Activated naive CD4-positive, alpha-beta T cell treated with anti-CD3 and anti-CD28 coated beads, Interleukin-2, amount 10 ng/mL, durations not matched to agents 7 days and 5 days (primary cell): ENCODE measurements at regions not wholly inside any gene's neighbourhood (a gene's known extent, or its start where the extent isn't known, plus 50 kb on each side); places are given as distances from the start of the nearest gene placed in this dataset.

Experiments
- CTCF ChIA-PET: fragments of 350-600 bp; sonication (Branson Sonifier 250); formaldehyde crosslinking; loops from one replicate; lab custom pipeline; 2021; ENCODE audit warnings: antibody characterized with exemption; lab: Charles Lee
- DNase-seq: peaks from one replicate; pipeline ENCODE4 v3.0.0-alpha.2; 2020
- H3K27ac Mint-ChIP-seq: one replicate; pipeline ENCODE4 v1.8.0; 2021; ENCODE audit warnings: mild to moderate bottlenecking, moderate library complexity, mixed read lengths
- H3K27me3 Mint-ChIP-seq: one replicate; pipeline ENCODE4 v1.8.0; 2021; ENCODE audit warnings: mild to moderate bottlenecking, mixed read lengths
- H3K36me3 Mint-ChIP-seq: one replicate; pipeline ENCODE4 v1.8.0; 2021; ENCODE audit warnings: mixed read lengths
- H3K4me1 Mint-ChIP-seq: one replicate; pipeline ENCODE4 v1.8.0; 2021; ENCODE audit warnings: mixed read lengths
- H3K4me3 Mint-ChIP-seq: one replicate; pipeline ENCODE4 v1.8.0; 2021; ENCODE audit warnings: mild to moderate bottlenecking, moderate library complexity, mixed read lengths
- H3K9me3 Mint-ChIP-seq: one replicate; pipeline ENCODE4 v1.8.0; 2021; ENCODE audit warnings: mixed read lengths

DNA sequence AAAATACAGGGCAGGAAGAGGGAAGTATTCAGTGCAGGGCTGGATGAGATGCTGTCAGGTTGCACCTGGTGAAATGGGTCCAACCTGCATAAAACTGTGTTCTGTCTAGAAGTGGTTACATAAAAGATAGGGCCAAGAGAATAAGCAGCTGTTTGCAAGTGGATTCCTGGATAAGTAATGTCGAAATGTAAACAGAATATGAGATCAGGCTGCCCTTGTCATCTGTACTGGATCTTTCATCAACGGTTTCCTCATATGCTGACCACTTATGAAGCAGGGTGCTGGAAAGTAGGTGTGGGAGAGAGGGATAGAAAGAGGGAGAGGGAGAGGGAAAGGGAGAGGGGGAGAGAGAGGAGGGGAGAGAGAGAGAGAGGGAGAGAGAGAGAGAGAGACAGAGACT lies 349.8 kb upstream of the CPEB2 start:
- H3K27me3 Mint-ChIP-seq, result no peaks in the 10 kb centered on the region
- no peak overlapping the region for H3K4me3 Mint-ChIP-seq
- H3K9me3 Mint-ChIP-seq, result peaks cover 3% of the 10 kb centered on the region
- no peak for DNase-seq
- no peaks in the 10 kb centered on the region for H3K4me1 Mint-ChIP-seq
- no peaks in the 10 kb centered on the region for H3K36me3 Mint-ChIP-seq
- H3K27ac Mint-ChIP-seq, result no peak overlapping the region
- CTCF ChIA-PET, result no interaction called here

DNA sequence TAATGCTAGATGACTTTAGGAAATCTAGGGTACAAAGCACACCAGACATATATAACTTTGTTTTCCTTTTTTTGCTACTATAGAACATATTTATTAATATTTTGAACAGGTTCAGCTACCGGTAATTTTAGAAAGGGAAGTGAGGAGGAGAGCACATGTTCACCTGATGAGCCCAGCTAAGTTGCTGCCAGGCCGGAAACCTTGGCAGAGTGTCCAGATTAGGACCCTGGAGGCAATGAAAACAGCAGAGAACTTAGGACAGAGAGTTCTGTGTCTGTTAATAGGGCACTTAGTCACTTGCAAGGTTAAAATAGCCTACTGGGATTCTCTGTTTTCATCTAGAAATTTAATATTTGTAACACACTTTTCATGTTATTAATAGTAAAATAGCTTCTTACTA lies 348.9 kb upstream of the CPEB2 start:
- Mint-ChIP-seq H3K27me3 (no peaks in the 10 kb centered on the region), H3K9me3 (peaks cover 3% of the 10 kb centered on the region), H3K4me1 (no peaks in the 10 kb centered on the region), H3K27ac (no peak overlapping the region), H3K4me3 (no peak overlapping the region), H3K36me3 (no peaks in the 10 kb centered on the region)
- CTCF ChIA-PET, result no interaction called here
- no peak for DNase-seq

DNA sequence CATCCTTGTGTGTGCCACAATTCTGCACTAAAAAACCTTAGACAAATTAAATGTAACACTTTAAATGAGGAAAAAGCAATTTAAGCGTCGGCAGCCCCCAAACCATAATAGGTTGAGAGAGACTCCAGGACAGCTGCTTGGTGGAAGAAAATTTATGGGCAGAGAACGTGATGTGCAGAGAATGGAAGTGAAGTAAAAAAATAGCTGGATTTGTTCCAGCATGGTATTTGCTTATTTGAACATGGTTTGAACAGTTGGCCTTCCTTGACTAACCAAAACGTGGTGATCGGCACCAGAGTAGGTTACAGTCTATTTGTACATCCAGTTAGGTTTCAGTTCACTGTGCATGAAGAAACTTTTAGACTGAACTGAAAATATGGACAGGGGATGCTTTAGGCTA lies 343.0 kb upstream of the CPEB2 start:
- Mint-ChIP-seq H3K36me3 (no peaks in the 10 kb centered on the region), H3K4me1 (no peaks in the 10 kb centered on the region), H3K27me3 (no peaks in the 10 kb centered on the region), H3K4me3 (no peak overlapping the region), H3K27ac (no peak overlapping the region), H3K9me3 (peaks cover 4% of the 10 kb centered on the region)
- CTCF ChIA-PET, result no interaction called here
- DNase-seq, result no peak

DNA sequence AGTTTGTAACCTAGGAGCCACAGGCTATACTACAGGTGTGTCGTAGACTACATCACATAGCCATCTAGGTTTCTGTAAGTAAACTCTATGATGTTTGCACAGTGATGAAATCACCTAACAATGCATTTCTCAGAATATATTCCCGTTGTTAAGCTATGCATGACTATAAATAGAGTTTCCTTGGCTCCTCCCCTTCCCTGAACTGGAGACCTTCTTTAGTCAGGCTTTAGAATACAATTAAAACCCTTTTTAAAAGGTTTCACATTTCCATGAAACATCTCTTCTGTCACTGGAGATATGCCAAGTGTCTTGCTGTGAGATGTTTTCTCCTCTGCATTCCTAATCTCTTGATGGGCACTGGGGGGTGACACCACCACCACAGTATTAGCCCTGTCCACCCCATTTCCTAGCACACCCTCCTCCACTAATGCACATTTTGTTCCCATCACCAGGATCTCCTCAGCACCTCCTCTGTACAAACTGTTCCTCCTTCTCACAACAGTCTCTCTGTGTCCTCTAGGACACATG lies 334.6 kb upstream of the CPEB2 start:
- Mint-ChIP-seq H3K27me3 (no peaks in the 10 kb centered on the region), H3K9me3 (peaks cover 6% of the 10 kb centered on the region), H3K4me3 (no peak overlapping the region), H3K4me1 (no peaks in the 10 kb centered on the region), H3K36me3 (no peaks in the 10 kb centered on the region), H3K27ac (no peak overlapping the region)
- DNase-seq, result no peak
- CTCF ChIA-PET, result no interaction called here

DNA sequence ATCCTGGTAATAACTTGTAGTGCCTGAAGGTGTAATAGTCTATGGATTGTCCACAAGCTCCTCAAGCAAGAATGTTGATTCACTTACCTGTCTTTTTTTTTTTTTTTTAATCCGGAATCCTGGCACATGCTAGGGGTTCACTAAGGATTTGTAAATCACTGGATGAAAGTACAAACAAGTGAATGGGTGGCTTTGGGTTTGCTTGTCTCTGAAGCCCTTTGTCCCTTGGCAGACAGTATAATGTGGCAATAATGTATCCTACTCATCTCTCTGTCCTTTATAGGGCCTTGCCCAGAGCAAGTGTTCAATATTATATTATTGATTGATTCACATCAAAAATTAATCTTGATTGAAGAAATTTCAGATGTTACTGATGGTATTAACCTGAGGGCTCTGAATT lies 334.0 kb upstream of the CPEB2 start:
- H3K4me1 Mint-ChIP-seq, result no peaks in the 10 kb centered on the region
- DNase-seq, result no peak
- H3K36me3 Mint-ChIP-seq, result no peaks in the 10 kb centered on the region
- CTCF ChIA-PET, result no interaction called here
- H3K27me3 Mint-ChIP-seq, result no peaks in the 10 kb centered on the region
- H3K27ac Mint-ChIP-seq, result no peak overlapping the region
- H3K4me3 Mint-ChIP-seq, result no peak overlapping the region
- peaks cover 6% of the 10 kb centered on the region for H3K9me3 Mint-ChIP-seq

DNA sequence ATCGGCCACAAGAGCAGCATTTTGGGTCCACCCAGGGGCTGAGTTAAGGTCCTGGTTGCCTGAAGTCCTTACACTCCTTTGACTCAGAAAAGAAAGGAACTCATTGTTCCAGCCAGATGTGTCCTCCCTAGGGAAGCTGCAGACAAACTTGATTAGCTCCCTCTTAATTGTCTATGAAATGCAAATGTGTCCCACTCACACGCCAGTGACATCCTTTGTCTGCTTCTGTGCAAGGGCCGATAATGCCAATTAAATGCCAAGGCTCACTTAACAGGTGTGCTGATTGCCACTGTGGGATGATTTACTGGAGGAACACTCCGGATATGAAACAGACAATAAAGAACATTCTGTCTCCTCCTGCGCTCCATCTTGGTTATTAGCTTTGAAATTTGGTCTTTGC lies 332.9 kb upstream of the CPEB2 start:
- Mint-ChIP-seq H3K4me3 (no peak overlapping the region), H3K27me3 (no peaks in the 10 kb centered on the region), H3K36me3 (no peaks in the 10 kb centered on the region), H3K9me3 (peaks cover 6% of the 10 kb centered on the region), H3K27ac (no peak overlapping the region), H3K4me1 (no peaks in the 10 kb centered on the region)
- no peak for DNase-seq
- CTCF ChIA-PET, result no interaction called here

DNA sequence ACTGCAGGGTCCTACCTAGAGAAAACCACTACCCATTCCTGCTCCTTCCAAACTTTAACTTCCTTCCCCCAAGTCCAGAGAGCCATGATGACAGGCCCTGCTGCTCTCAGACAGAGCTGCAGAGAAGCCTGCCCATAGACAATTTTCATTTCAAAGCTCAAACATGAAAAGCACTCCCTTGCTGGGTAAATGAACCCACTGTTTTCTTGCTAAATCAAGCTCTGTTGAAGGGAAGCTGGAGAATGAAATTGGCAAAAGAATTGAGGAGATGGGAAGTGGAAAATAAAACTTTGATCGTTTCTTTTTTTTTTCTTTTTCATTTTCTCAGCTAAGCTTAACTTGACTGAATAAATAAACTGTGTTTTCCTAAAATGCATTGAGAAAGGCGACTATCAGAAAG lies 331.1 kb upstream of the CPEB2 start:
- H3K9me3 Mint-ChIP-seq, result peaks cover 3% of the 10 kb centered on the region
- H3K4me1 Mint-ChIP-seq, result no peaks in the 10 kb centered on the region
- H3K27ac Mint-ChIP-seq, result no peak overlapping the region
- H3K36me3 Mint-ChIP-seq, result no peaks in the 10 kb centered on the region
- no peak overlapping the region for H3K4me3 Mint-ChIP-seq
- no peaks in the 10 kb centered on the region for H3K27me3 Mint-ChIP-seq
- CTCF ChIA-PET, result no interaction called here
- no peak for DNase-seq

DNA sequence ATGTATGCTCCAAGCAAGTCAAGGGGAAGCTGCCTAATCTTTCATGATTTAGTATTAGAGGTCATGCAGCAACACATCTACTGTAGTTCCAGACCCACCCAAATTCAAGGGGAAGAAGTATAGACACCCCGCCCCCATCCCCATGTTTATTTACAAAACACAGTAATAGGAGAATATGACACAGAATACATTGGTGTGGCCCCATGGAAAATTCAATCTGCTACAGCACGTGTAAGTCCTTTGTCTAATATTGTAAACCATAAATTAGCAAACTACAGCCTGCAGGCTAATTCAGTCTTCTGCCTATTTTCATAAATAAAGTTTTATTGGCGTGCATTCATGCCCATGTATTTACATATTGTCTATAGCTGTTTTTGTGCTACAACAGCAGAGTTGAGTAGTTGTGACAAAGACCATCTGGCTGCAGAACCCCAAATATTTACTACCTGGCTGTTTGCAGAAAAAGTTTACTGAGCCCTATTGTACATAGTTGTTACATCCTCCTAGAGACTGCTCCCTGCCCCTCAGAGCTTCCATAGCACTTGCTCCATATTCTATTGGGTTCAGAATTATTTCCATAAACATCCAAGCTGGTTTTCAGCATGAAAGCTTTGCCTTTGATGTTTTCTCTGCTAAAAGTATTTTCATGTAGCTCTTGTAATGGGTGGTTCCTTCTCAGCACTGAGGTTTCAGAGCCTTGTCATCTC lies 326.8 kb upstream of the CPEB2 start:
- Mint-ChIP-seq H3K4me1 (no peaks in the 10 kb centered on the region), H3K9me3 (no peaks in the 10 kb centered on the region)

DNA sequence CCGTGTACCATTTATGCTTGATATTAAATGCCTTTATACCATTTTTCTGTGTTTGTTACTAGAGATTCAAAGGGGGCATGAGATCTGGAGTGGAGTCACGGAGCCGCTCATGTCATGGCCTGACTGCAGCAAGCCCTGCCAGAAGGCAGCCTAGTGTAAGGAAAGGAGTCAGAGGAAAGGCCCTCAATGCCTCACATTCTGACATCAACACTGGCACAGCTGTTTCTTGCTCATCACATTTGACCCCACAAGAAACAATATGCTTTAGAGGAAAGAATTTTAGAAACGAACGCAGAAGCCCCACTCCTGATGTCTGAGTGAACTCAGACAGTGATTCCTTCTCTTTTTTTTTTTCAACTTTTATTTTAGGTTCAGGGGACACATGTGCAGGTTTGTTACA lies 322.4 kb upstream of the CPEB2 start:
- peaks cover 4% of the 10 kb centered on the region for H3K9me3 Mint-ChIP-seq
- no peak for DNase-seq
- H3K4me1 Mint-ChIP-seq, result no peaks in the 10 kb centered on the region
- H3K36me3 Mint-ChIP-seq, result no peaks in the 10 kb centered on the region
- CTCF ChIA-PET, result no interaction called here
- H3K27me3 Mint-ChIP-seq, result no peaks in the 10 kb centered on the region
- H3K4me3 Mint-ChIP-seq, result no peak overlapping the region
- H3K27ac Mint-ChIP-seq, result no peak overlapping the region

More for the DNA sequence above, 326.8 kb upstream of the CPEB2 start:
- DNase-seq, result no peak
- Mint-ChIP-seq H3K4me3 (no peak overlapping the region), H3K27ac (no peak overlapping the region), H3K27me3 (no peaks in the 10 kb centered on the region), H3K36me3 (no peaks in the 10 kb centered on the region)
- CTCF ChIA-PET, result no interaction called here

DNA sequence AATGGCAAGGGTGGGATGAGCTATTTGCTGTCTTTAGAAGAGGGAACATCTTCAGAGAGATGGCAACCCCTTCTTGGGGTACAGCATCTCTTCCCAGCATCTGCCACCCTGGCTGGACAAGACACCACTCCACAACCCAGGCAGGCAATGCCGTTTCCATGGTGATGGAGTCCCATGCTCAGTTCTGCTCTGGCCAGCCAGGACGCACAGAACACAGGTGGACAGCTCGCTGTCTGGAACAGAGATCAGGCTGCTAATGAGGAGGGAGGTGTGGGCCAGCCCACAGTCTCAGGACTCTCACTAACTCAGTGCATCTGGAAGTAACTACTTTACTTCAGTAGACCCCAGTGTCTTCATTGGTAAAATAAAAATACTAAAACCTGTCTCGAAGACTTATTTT lies 321.0 kb upstream of the CPEB2 start:
- H3K4me3 Mint-ChIP-seq, result no peak overlapping the region
- no peak for DNase-seq
- no peaks in the 10 kb centered on the region for H3K36me3 Mint-ChIP-seq
- H3K27me3 Mint-ChIP-seq, result no peaks in the 10 kb centered on the region
- peaks cover 5% of the 10 kb centered on the region for H3K9me3 Mint-ChIP-seq
- no peaks in the 10 kb centered on the region for H3K4me1 Mint-ChIP-seq
- CTCF ChIA-PET, result no interaction called here
- no peak overlapping the region for H3K27ac Mint-ChIP-seq

DNA sequence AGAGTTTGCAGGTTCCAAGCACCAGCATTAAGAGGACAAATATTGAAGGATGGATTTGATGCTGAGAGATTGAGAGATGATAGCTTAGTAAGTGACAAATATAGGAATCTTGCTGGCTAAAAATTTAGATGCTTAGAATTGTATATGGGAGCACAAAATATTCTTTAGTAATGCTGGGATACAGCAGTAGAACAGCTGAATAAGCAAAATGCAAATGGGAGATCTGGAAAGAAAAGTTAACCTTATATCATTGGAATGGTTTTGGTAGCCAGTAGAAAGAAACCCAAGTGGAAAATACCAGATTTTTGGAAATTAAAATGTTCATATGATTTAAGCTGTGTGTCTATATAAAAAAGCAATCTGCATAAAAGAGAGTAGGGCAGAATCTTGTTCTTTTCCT lies 308.6 kb upstream of the CPEB2 start:
- CTCF ChIA-PET, result no interaction called here
- DNase-seq, result no peak
- no peaks in the 10 kb centered on the region for H3K9me3 Mint-ChIP-seq

DNA sequence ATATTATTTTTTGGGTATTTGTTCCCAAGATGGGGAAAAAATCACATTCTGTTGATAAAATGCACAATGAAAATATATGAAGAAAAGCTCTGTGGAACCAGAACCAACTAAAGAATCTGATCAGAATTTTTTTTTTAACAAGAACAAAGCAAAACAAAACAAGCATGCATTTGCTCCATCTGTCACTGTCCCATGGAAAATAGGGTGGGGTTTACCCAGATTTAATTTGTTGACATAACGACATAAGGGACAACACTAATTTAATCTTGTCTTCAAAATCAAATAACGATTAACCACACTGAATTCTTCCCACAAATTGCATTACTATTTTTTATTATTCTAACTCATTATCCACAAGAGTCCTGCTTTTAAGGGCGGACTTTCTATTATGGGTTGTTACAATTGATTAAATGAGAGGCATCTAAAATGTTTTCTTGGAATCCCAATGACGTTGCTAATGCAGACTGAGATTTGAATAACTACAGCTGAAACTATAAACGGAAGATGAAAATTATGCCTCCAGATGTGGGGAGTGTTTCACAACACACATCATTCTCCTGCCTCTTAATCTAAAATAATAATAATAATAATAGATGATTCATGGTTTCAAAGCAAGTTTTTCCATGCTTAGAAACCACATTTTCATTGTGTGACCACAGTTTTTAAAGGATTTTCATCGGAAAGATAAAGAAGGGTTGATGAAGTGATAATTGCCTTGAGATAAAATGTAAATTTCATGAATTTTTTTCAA lies 307.0 kb upstream of the CPEB2 start:
- Mint-ChIP-seq H3K27ac (no peak overlapping the region), H3K9me3 (no peaks in the 10 kb centered on the region), H3K4me3 (no peak overlapping the region), H3K36me3 (no peaks in the 10 kb centered on the region), H3K27me3 (no peaks in the 10 kb centered on the region), H3K4me1 (no peaks in the 10 kb centered on the region)
- CTCF ChIA-PET, result no interaction called here
- DNase-seq, result no peak

More for the DNA sequence above, 308.6 kb upstream of the CPEB2 start:
- Mint-ChIP-seq H3K4me3 (no peak overlapping the region), H3K27me3 (no peaks in the 10 kb centered on the region), H3K27ac (no peak overlapping the region), H3K4me1 (no peaks in the 10 kb centered on the region), H3K36me3 (no peaks in the 10 kb centered on the region)

DNA sequence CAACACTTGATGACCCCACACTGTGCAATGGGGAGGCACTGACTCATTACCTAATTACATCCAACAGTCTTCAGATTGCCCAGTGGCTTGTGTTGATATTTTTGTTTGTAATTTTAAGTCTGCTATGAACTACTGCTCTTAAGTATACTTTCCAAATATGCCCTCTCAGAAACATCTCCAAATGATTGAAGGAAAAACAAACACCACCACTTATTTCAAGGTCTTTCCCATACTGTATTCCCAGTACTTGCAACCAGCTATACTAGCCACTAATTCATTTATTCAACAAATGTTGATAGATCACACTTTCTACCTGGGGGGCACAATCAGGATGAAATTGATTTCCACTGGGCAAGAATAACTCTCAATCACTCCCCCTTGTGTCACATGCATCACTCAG lies 302.2 kb upstream of the CPEB2 start:
- CTCF ChIA-PET, result no interaction called here
- Mint-ChIP-seq H3K4me3 (no peak overlapping the region), H3K9me3 (no peaks in the 10 kb centered on the region), H3K27me3 (no peaks in the 10 kb centered on the region), H3K36me3 (no peaks in the 10 kb centered on the region), H3K27ac (no peak overlapping the region), H3K4me1 (no peaks in the 10 kb centered on the region)
- no peak for DNase-seq

DNA sequence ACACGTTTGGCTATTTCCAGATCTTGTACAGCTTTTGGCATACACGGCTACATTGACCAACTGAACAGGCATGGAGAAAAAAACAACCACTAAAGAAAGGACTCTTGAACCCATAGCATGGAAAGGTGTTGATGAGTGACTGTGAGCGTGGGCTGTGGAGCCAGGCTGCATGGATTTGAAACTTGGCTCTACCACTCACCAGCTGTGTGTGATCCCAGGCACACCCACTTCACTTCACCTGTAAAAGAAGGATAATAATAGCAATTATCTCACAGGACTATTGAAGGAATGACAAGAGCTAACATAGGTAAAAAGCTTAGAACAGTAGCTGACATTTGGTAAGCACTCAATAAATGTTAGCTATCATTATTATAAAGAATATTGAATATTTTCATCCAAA lies 301.7 kb upstream of the CPEB2 start:
- no peak for DNase-seq
- Mint-ChIP-seq H3K4me3 (no peak overlapping the region), H3K4me1 (no peaks in the 10 kb centered on the region), H3K36me3 (no peaks in the 10 kb centered on the region), H3K9me3 (no peaks in the 10 kb centered on the region), H3K27ac (no peak overlapping the region), H3K27me3 (no peaks in the 10 kb centered on the region)
- CTCF ChIA-PET, result no interaction called here

DNA sequence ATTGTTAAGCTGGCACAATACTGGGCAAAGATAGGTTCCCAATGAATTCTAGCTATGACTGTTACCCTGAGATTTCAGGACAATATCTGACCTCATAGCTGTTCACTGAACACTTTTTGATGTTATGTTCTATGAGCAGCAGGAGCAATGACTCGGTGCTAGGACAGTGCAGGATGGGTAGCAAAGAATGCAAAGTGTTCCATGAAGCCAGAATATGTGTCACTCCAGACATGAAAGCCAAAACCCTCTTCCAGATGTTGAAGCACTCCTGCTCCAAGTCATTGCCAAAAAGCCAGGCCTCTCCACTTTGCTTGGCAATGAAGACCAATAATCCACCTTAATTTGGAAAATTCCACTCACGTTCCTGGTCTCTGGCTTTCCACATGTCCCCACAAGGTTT lies 300.9 kb upstream of the CPEB2 start:
- H3K36me3 Mint-ChIP-seq, result no peaks in the 10 kb centered on the region
- CTCF ChIA-PET, result no interaction called here
- no peaks in the 10 kb centered on the region for H3K9me3 Mint-ChIP-seq
- no peak overlapping the region for H3K27ac Mint-ChIP-seq
- H3K27me3 Mint-ChIP-seq, result no peaks in the 10 kb centered on the region
- DNase-seq, result no peak
- H3K4me1 Mint-ChIP-seq, result no peaks in the 10 kb centered on the region
- no peak overlapping the region for H3K4me3 Mint-ChIP-seq
